Ascending aorta (tissue), 2 donors: ENCODE measurements at regions not wholly inside any gene's neighbourhood (a gene's known extent, or its start where the extent isn't known, plus 50 kb on each side); places are given as distances from the start of the nearest gene placed in this dataset.

Source experiments
- DNase-seq, 2 donors: peaks; one replicate each; pipeline ENCODE4 v3.0.0-alpha.2; 2019; ENCODE audit warnings: low spot score in 2 of 2
- H3K27ac ChIP-seq, 2 donors: fragments of 200-600 bp; sonication (generic); one replicate each; pipeline ENCODE4 v1.5.1; 2016 to 2017; ENCODE audit warnings: mild to moderate bottlenecking in 1 of 2
- H3K27me3 ChIP-seq: fragments of 200-600 bp; sonication (generic); one replicate; pipeline ENCODE4 v1.5.1; 2017
- H3K36me3 ChIP-seq, 2 donors: fragments of 200-600 bp; sonication (generic); one replicate each; pipeline ENCODE4 v1.5.1; 2016
- H3K4me1 ChIP-seq, 2 donors: fragments of 200-600 bp; sonication (generic); one replicate each; pipeline ENCODE4 v1.5.1; 2016 to 2017; ENCODE audit warnings: mild to moderate bottlenecking in 1 of 2
- H3K4me3 ChIP-seq, 2 donors: fragments of 200-600 bp; sonication (generic); one replicate each; pipeline ENCODE4 v1.5.1; 2016 to 2017; ENCODE audit warnings: mild to moderate bottlenecking in 1 of 2
- H3K9me3 ChIP-seq, 2 donors: fragments of 200-600 bp; sonication (generic); one replicate each; pipeline ENCODE4 v1.5.1; 2016
- CTCF ChIP-seq, 3 experiments: fragments of 200-600 bp in 2 of 3; fragments of 450-650 bp in 1 of 3; sonication (generic) in 2 of 3; IDR thresholded peaks; one replicate each; pipeline ENCODE4 v1.5.1; 2016 to 2019; ENCODE audit warnings: antibody characterized with exemption in 3 of 3, mild to moderate bottlenecking in 1 of 3, moderate library complexity in 1 of 3
- intact Hi-C: fragments of 100-400 bp; cut with DNase I; formaldehyde crosslinking; loops from one replicate; pipeline ENCODE4 v1.15.1; 2023

- no peak for TF ChIP-seq CTCF (IDR thresholded peaks at IDR 0.05)
- intact Hi-C loops = loop anchor here (5.0 kb wide), 1 partner anchor 263 kb away; the partner anchor contains the start of gene IFT57
- H3K4me1 ChIP-seq = peaks cover 9 to 11% of the 10 kb centered on the region in 2 donors
Observed at GRCh38 chr3:107959550-107960154, 131.2 kb downstream of the CD47 start.

GRCh38 chr3:107958146-107958545, 132.7 kb downstream of the CD47 start:
- Histone ChIP-seq H3K27me3 (no peaks in the 10 kb centered on the region), H3K4me3 (peak overlapping the region; percentile 14 to 57), H3K4me1 (peaks cover 9 to 11% of the 10 kb centered on the region in 2 donors), H3K27ac (peak overlapping the region; percentile 80 to 83), H3K36me3 (no peaks in the 10 kb centered on the region), H3K9me3 (no peaks in the 10 kb centered on the region)
- no peak for TF ChIP-seq CTCF (IDR thresholded peaks at IDR 0.05)
- no peak for DNase-seq
- intact Hi-C loops = loop anchor here (5.0 kb wide), 1 partner anchor 264 kb away; the partner anchor contains the start of gene IFT57

More at GRCh38 chr3:107959550-107960154, 131.2 kb downstream of the CD47 start:
- Histone ChIP-seq H3K9me3 (no peaks in the 10 kb centered on the region), H3K27ac (no peak overlapping the region), H3K36me3 (no peaks in the 10 kb centered on the region), H3K27me3 (no peaks in the 10 kb centered on the region), H3K4me3 (no peak overlapping the region)
- DNase-seq = no peak

- no peaks in the 10 kb centered on the region for H3K27me3 ChIP-seq
- no peaks in the 10 kb centered on the region for H3K9me3 ChIP-seq
- peaks cover 9 to 11% of the 10 kb centered on the region in 2 donors for H3K4me1 ChIP-seq
- intact Hi-C loops = loop anchor here (1.0 to 5.0 kb wide), 4 partner anchors 30 to 265 kb away; partner anchors contain the start of gene IFT57
- H3K27ac ChIP-seq = peak overlapping the region; percentile 80 to 83
- peak; percentile 26 to 93 for DNase-seq
- no peaks in the 10 kb centered on the region for H3K36me3 ChIP-seq
- peak overlapping the region; percentile 14 to 57 for H3K4me3 ChIP-seq
- TF ChIP-seq CTCF (IDR thresholded peaks at IDR 0.05) = no peak
Observed at GRCh38 chr3:107956991-107957900, 133.6 kb downstream of the CD47 start.

GRCh38 chr3:107954845-107955244, 136.0 kb downstream of the CD47 start:
- no peak for TF ChIP-seq CTCF (IDR thresholded peaks at IDR 0.05)
- H3K4me3 ChIP-seq = no peak overlapping the region
- no peaks in the 10 kb centered on the region for H3K36me3 ChIP-seq
- H3K27me3 ChIP-seq = no peaks in the 10 kb centered on the region
- no peaks in the 10 kb centered on the region for H3K9me3 ChIP-seq
- H3K4me1 ChIP-seq = peaks cover 9 to 11% of the 10 kb centered on the region in 2 donors
- intact Hi-C loops = loop anchor here (5.0 kb wide), 1 partner anchor 267 kb away; the partner anchor contains the start of gene IFT57
- no peak overlapping the region for H3K27ac ChIP-seq
- DNase-seq = no peak

- no peaks in the 10 kb centered on the region for H3K36me3 ChIP-seq
- no peaks in the 10 kb centered on the region for H3K27me3 ChIP-seq
- DNase-seq = no peak
- H3K4me1 ChIP-seq = peaks cover 9 to 11% of the 10 kb centered on the region in 2 donors
- intact Hi-C loops = no loop called here
- no peak overlapping the region for H3K4me3 ChIP-seq
- no peak overlapping the region for H3K27ac ChIP-seq
- H3K9me3 ChIP-seq = no peaks in the 10 kb centered on the region
- no peak for TF ChIP-seq CTCF (IDR thresholded peaks at IDR 0.05)
Observed at GRCh38 chr3:107953722-107954121, 137.1 kb downstream of the CD47 start.
